ENCODE measurements at regions not wholly inside any gene's neighbourhood (a gene's known extent, or its start where the extent isn't known, plus 50 kb on each side); places are given as distances from the start of the nearest gene placed in this dataset.

DNA sequence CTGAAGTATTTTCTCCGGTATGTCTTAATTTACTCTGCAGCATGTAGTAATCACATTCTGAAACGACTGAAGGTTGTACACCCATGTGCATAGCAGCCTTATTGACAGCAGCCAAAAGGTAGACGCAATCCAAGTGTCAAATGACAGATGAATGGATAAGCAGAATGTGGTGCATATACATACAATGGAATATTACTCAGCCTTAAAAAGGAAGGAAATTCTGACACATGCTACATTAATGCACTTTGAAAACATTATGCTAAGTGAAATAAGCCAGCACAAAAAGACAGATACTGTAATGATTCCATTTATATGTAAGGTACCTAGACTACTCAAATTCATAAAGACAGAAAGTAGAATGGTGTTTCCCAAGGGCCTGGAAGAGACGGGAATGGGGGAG lies 88.0 kb upstream of the EFEMP1 start:
- BruUV-seq (replicated peaks): no TSS peak
- ChIA-PET POLR2A (no interaction called here), CTCF (no interaction called here)
- Histone ChIP-seq H3K4me1 (no peaks in the 10 kb centered on the region), H3K9me3 (no peaks in the 10 kb centered on the region), H3K36me3 (ENCODE audit: control insufficient read depth, insufficient read depth, low read length) (no peaks in the 10 kb centered on the region), H3K4me3 (ENCODE audit: low read depth, low read length) (no peak overlapping the region), H3K27me3 (replicated peaks; ENCODE audit: control insufficient read depth, insufficient read depth, low read length) (no peaks in the 10 kb centered on the region)
- H3K4me1 Mint-ChIP-seq (ENCODE audit: low read depth, unreplicated experiment): peaks cover 6% of the 10 kb centered on the region
- no peaks in the 10 kb centered on the region for H3K36me3 Mint-ChIP-seq (ENCODE audit: insufficient read depth, unreplicated experiment)
- H3K9me3 Mint-ChIP-seq (ENCODE audit: unreplicated experiment): no peaks in the 10 kb centered on the region
- TF ChIP-seq, protein P1, sequence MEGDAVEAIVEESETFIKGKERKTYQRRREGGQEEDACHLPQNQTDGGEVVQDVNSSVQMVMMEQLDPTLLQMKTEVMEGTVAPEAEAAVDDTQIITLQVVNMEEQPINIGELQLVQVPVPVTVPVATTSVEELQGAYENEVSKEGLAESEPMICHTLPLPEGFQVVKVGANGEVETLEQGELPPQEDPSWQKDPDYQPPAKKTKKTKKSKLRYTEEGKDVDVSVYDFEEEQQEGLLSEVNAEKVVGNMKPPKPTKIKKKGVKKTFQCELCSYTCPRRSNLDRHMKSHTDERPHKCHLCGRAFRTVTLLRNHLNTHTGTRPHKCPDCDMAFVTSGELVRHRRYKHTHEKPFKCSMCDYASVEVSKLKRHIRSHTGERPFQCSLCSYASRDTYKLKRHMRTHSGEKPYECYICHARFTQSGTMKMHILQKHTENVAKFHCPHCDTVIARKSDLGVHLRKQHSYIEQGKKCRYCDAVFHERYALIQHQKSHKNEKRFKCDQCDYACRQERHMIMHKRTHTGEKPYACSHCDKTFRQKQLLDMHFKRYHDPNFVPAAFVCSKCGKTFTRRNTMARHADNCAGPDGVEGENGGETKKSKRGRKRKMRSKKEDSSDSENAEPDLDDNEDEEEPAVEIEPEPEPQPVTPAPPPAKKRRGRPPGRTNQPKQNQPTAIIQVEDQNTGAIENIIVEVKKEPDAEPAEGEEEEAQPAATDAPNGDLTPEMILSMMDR (IDR thresholded peaks at IDR 0.05; ENCODE audit: insufficient read depth in 1 of 2, low read depth in 1 of 2, low read length in 1 of 2, severe bottlenecking in 1 of 2, unreplicated experiment in 1 of 2): no peak
- no peaks in the 10 kb centered on the region for H3K27me3 Mint-ChIP-seq (ENCODE audit: insufficient read depth, unreplicated experiment)
- H3K27ac Mint-ChIP-seq (ENCODE audit: unreplicated experiment): no peak overlapping the region
- intact Hi-C loops (cut with micrococcal nuclease; ENCODE audit: unreplicated experiment): loop anchor here (5.0 kb wide), 1 partner anchor 121 kb away; no protein-coding TSS in a partner anchor
- no peak for DNase-seq
- H3K4me3 Mint-ChIP-seq (ENCODE audit: unreplicated experiment): no peak overlapping the region

DNA sequence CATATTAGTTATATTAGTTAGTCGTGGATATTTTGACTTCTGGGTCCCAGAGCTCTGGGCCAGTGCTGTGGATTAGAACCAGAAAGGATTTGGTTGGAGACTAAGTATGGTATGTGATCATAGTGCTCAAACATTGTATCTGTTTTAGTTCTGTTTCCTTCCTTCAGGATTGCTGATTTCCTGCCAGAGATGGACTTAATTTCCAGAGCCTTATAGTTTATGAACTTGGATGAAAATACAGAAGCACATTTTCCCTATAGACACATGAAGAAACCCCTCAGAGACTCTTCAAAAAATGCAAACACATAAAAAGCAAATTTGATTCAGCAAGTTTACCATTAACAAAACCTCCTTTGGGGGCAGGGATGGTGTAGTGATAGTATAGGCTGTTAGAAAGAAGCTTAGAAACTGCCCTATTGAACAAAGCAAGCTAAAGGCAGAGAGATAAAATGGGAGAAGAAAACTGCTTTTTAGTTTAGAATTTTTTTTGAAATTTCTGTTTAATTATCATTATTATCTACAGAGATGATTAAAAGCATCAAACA lies 88.7 kb upstream of the EFEMP1 start:
- DNase-seq: no peak
- Mint-ChIP-seq H3K27ac (ENCODE audit: unreplicated experiment) (no peak overlapping the region), H3K9me3 (ENCODE audit: unreplicated experiment) (no peaks in the 10 kb centered on the region), H3K4me3 (ENCODE audit: unreplicated experiment) (no peak overlapping the region), H3K27me3 (ENCODE audit: insufficient read depth, unreplicated experiment) (no peaks in the 10 kb centered on the region), H3K4me1 (ENCODE audit: low read depth, unreplicated experiment) (peaks cover 6% of the 10 kb centered on the region), H3K36me3 (ENCODE audit: insufficient read depth, unreplicated experiment) (no peaks in the 10 kb centered on the region)
- H3K27me3 ChIP-seq (replicated peaks; ENCODE audit: control insufficient read depth, insufficient read depth, low read length): no peaks in the 10 kb centered on the region
- ChIA-PET POLR2A (no interaction called here), CTCF (interaction anchor here (0.5 kb wide), 1 partner anchor 59 kb away, joined by 7 read pairs; no protein-coding TSS in a partner anchor)
- no peaks in the 10 kb centered on the region for H3K4me1 ChIP-seq
- no peak overlapping the region for H3K4me3 ChIP-seq (ENCODE audit: low read depth, low read length)
- no peaks in the 10 kb centered on the region for H3K36me3 ChIP-seq (ENCODE audit: control insufficient read depth, insufficient read depth, low read length)
- TF ChIP-seq, protein P1 (IDR thresholded peaks at IDR 0.05; ENCODE audit: insufficient read depth in 1 of 2, low read depth in 1 of 2, low read length in 1 of 2, severe bottlenecking in 1 of 2, unreplicated experiment in 1 of 2): no peak
- intact Hi-C loops (cut with micrococcal nuclease; ENCODE audit: unreplicated experiment): loop anchor here (5.0 kb wide), 1 partner anchor 120 kb away; no protein-coding TSS in a partner anchor
- no peaks in the 10 kb centered on the region for H3K9me3 ChIP-seq
- no TSS peak for BruUV-seq (replicated peaks)

DNA sequence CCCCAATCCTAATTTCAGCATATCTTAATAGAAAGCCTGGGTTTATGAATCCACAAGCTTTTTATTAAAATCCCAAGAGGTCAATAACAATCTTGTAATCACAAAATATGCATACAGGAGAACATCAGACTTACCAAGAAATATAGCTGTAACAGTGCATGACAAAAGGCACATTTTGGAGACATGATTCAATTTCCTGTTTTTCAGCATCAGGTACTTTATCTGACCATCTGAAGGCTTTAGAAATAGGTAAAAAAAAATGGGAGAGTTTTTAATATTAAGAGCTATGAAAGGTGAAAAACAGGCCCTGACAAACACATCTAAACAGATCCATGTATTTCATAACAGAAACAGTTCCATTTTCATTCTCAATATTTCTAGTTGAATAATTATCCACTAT lies 89.9 kb upstream of the EFEMP1 start:
- Histone ChIP-seq H3K4me3 (ENCODE audit: low read depth, low read length) (no peak overlapping the region), H3K27me3 (replicated peaks; ENCODE audit: control insufficient read depth, insufficient read depth, low read length) (no peaks in the 10 kb centered on the region), H3K9me3 (no peaks in the 10 kb centered on the region), H3K36me3 (ENCODE audit: control insufficient read depth, insufficient read depth, low read length) (no peaks in the 10 kb centered on the region), H3K4me1 (no peaks in the 10 kb centered on the region)
- no TSS peak for BruUV-seq (replicated peaks)
- CTCF ChIA-PET: interaction anchor here (1.1 kb wide), 1 partner anchor 295 kb away, joined by 3 read pairs; no protein-coding TSS in a partner anchor
- intact Hi-C loops (cut with micrococcal nuclease; ENCODE audit: unreplicated experiment): loop anchor here (5.0 kb wide), 1 partner anchor 119 kb away; no protein-coding TSS in a partner anchor
- Mint-ChIP-seq H3K27me3 (ENCODE audit: insufficient read depth, unreplicated experiment) (no peaks in the 10 kb centered on the region), H3K36me3 (ENCODE audit: insufficient read depth, unreplicated experiment) (no peaks in the 10 kb centered on the region), H3K27ac (ENCODE audit: unreplicated experiment) (no peak overlapping the region), H3K4me3 (ENCODE audit: unreplicated experiment) (no peak overlapping the region), H3K4me1 (ENCODE audit: low read depth, unreplicated experiment) (peaks cover 6% of the 10 kb centered on the region), H3K9me3 (ENCODE audit: unreplicated experiment) (no peaks in the 10 kb centered on the region)
- TF ChIP-seq, protein P1 (IDR thresholded peaks at IDR 0.05; ENCODE audit: insufficient read depth in 1 of 2, low read depth in 1 of 2, low read length in 1 of 2, severe bottlenecking in 1 of 2, unreplicated experiment in 1 of 2): no peak
- POLR2A ChIA-PET: no interaction called here
- DNase-seq: no peak
